Heart left ventricle (tissue), 13 donors: ENCODE measurements at regions not wholly inside any gene's neighbourhood (a gene's known extent, or its start where the extent isn't known, plus 50 kb on each side); places are given as distances from the start of the nearest gene placed in this dataset.

Experiments used
- CTCF ChIP-seq, 12 donors: fragments of 200-600 bp; sonication (generic) in 4 of 12; IDR thresholded peaks; one replicate each; pipeline versions ENCODE4 v1.5.0 to v1.8.0; 2018 to 2022; ENCODE audit warnings: antibody characterized with exemption in 12 of 12, mild to moderate bottlenecking in 5 of 12
- POLR2A ChIP-seq, 2 donors: fragments of 450-650 bp; IDR thresholded peaks; one replicate each; pipeline ENCODE4 v1.6.1; 2017; ENCODE audit warnings: antibody characterized with exemption in 2 of 2, mild to moderate bottlenecking in 2 of 2, moderate library complexity in 2 of 2
- donor health status: ischemic (EF 13 %, LVEDD 7.1; RV severe dilation, severe dysfunction).
- donor health status: DM: no; HTN: yes; CAD: no.
- donor health status: DM: no; HTN: no; CAD: no.
- donor health status: ischemic (EF 25% LVEDD 6.9; RV normal size, moderate dysfunction).
- donor health status: ischemic (EF 25% LVEDD 5.7; RV mildly dilated, moderate dysfunction).
- donor health status: ischemic (EF 35%, LVEDD 5.7; RV mildly dilated, moderate dysfunction).
- donor health status: nonischemic (EF 11% LVEDD 7.7; RV severe dilation, severe dysfunction).
- donor health status: DM: yes; HTN: yes; CAD: no.
- donor health status: PGD.
- donor health status: ischemic (EF 29% LVEDD 5.4; RV normal size, mild dysfunction).
- donor health status: nonischemic (EF 23%, LVEDD 6.1; RV moderate dilation, normal function).

GRCh38 chr12:46105735-46106134 is 115.4 kb upstream of the SCAF11 start:
- no peak for TF ChIP-seq CTCF (IDR thresholded peaks at IDR 0.05)
- no peak for TF ChIP-seq POLR2A (IDR thresholded peaks at IDR 0.05)
